K562 (cell line): ENCODE measurements at regions not wholly inside any gene's neighbourhood (a gene's known extent, or its start where the extent isn't known, plus 50 kb on each side); places are given as distances from the start of the nearest gene placed in this dataset.

Experiments
- ATAC-seq: fragments of 200-7000 bp; cut with Tn5 transposase; 3 replicates; pipeline ENCODE4 v1.9.1; 2020; ENCODE audit warnings: moderate library complexity
- BruUV-seq: library from RNA; stranded (reverse); fragments of 400-500 nt; replicated peaks from 2 replicates; lab custom pipeline; 2021; lab: Mats Ljungman, UMichigan
- CTCF ChIA-PET: fragments of 300-600 bp; formaldehyde crosslinking; extraction: SDS; loops from one replicate; lab custom pipeline; 2021; ENCODE audit warnings: low intra/inter-chr PET ratio; lab: Yijun Ruan, JAX
- POLR2A ChIA-PET: fragments of 300-600, 350-650 bp; sonication (Branson Sonifier 250); formaldehyde crosslinking; extraction: SDS; loops from one replicate; lab custom pipeline; 2021; ENCODE audit warnings: antibody characterized with exemption, inconsistent platforms; lab: Yijun Ruan, JAX
- DNase-seq, 4 experiments: peaks; one replicate each; pipeline versions ENCODE4 v3.0.0 to v3.0.0-alpha.2; 2011 to 2018; ENCODE audit warnings: low spot score in 3 of 4, mixed read lengths in 3 of 4; ENCODE audit errors: extremely low read depth in 1 of 4
- FAIRE-seq: peaks from 2 replicates; lab custom pipeline; 2011; peaks lifted over from hg19 to GRCh38; lab: Jason Lieb, UNC
- H2AFZ ChIP-seq: 2 replicates; pipeline ENCODE4 v1.6.0; 2011; ENCODE audit warnings: low read depth, low read length, control low read depth, inconsistent platforms
- H3K27ac ChIP-seq: fragments of 200-600 bp; 3 replicates; pipeline ENCODE4 v1.8.0; 2011; ENCODE audit warnings: low read depth, mild to moderate bottlenecking, control low read depth, inconsistent platforms, low read length, moderate library complexity, mixed read lengths; ENCODE audit errors: extremely low read depth
- H3K27me3 ChIP-seq, 2 experiments: fragments of 300-600 bp in 1 of 2; 2 replicates in 1 of 2; 3 replicates in 1 of 2; pipeline versions ENCODE4 v1.6.0 to v1.8.0; 2011; ENCODE audit warnings: inconsistent platforms in 2 of 2, low read length in 2 of 2, mild to moderate bottlenecking in 1 of 2, mixed read lengths in 1 of 2, moderate library complexity in 1 of 2; ENCODE audit not compliant: control insufficient read depth in 2 of 2, insufficient read depth in 2 of 2
- H3K36me3 ChIP-seq: fragments of 300-600 bp; 3 replicates; pipeline ENCODE4 v1.8.0; 2011; ENCODE audit warnings: mild to moderate bottlenecking, low read length, inconsistent platforms; ENCODE audit not compliant: control insufficient read depth, insufficient read depth
- H3K4me1 ChIP-seq, 2 experiments: fragments of 200-600 bp in 1 of 2; replicated peaks in 1 of 2; 2 replicates in 1 of 2; 3 replicates in 1 of 2; pipeline versions ENCODE4 v1.5.1 to v1.8.0; 2011; ENCODE audit warnings: inconsistent platforms in 2 of 2, low read length in 2 of 2, mild to moderate bottlenecking in 1 of 2, mixed read lengths in 1 of 2, moderate library complexity in 1 of 2; ENCODE audit not compliant: control insufficient read depth in 2 of 2, insufficient read depth in 2 of 2
- H3K4me2 ChIP-seq: 2 replicates; pipeline ENCODE4 v1.6.1; 2011; ENCODE audit warnings: low read length, control low read depth, inconsistent platforms, mixed read lengths; ENCODE audit not compliant: insufficient read depth
- H3K4me3 ChIP-seq: fragments of 200-600 bp; sonication (generic), shearing (Covaris generic); 2 replicates; pipeline ENCODE4 v1.5.1; 2016; ENCODE audit warnings: control low read depth, inconsistent platforms
- H3K79me2 ChIP-seq: fragments of 200-600 bp; 3 replicates; pipeline ENCODE4 v1.8.0; 2011; ENCODE audit warnings: low read length, inconsistent platforms; ENCODE audit not compliant: control insufficient read depth, insufficient read depth
- H3K9ac ChIP-seq, 2 experiments: 2 replicates each; pipeline versions ENCODE4 v1.6.0 to v1.6.1; 2011; ENCODE audit warnings: low read depth in 2 of 2, low read length in 2 of 2, control low read depth in 1 of 2, inconsistent platforms in 1 of 2, mild to moderate bottlenecking in 1 of 2, mixed read lengths in 1 of 2; ENCODE audit not compliant: insufficient read depth in 1 of 2
- H3K9me1 ChIP-seq: one replicate; pipeline ENCODE4 v1.6.0; 2011; ENCODE audit warnings: inconsistent platforms, mild to moderate bottlenecking, low read length, moderate library complexity; ENCODE audit not compliant: control insufficient read depth, insufficient read depth
- H3K9me3 ChIP-seq: replicated peaks from 2 replicates; pipeline ENCODE4 v1.5.1; 2011; ENCODE audit warnings: low read depth, low read length, inconsistent platforms; ENCODE audit not compliant: control insufficient read depth, insufficient read depth
- H4K20me1 ChIP-seq: replicated peaks from 2 replicates; pipeline ENCODE4 v1.6.1; 2011; ENCODE audit warnings: low read length, inconsistent platforms, mixed read lengths; ENCODE audit not compliant: control insufficient read depth, insufficient read depth
- AFF1 ChIP-seq, 2 experiments: fragments of 450-650 bp; IDR thresholded peaks; 2 replicates each; pipeline ENCODE4 v1.6.1; 2018; ENCODE audit warnings: mild to moderate bottlenecking in 2 of 2, low read depth in 1 of 2; ENCODE audit not compliant: partially characterized antibody in 2 of 2
- CEBPZ ChIP-seq: fragments of 150-350 bp; IDR thresholded peaks from 2 replicates; pipeline ENCODE4 v1.6.1; 2014; ENCODE audit warnings: low read depth, mild to moderate bottlenecking, low read length, borderline replicate concordance
- MEF2A ChIP-seq: IDR thresholded peaks from 2 replicates; pipeline ENCODE4 v1.6.1; 2011; ENCODE audit warnings: low read depth, mild to moderate bottlenecking, low read length, moderate library complexity; ENCODE audit not compliant: control insufficient read depth
- SNAPC5 ChIP-seq: fragments of 250-450 bp; sonication (Bioruptor Pico); IDR thresholded peaks from 2 replicates; pipeline ENCODE4 v1.8.0; 2021; ENCODE audit warnings: moderate library complexity, mild to moderate bottlenecking, inconsistent platforms
- SRSF7 ChIP-seq: fragments of 200-400 bp; formaldehyde crosslinking; optimal IDR thresholded peaks from 2 replicates; pipeline ENCODE3; 2017; ENCODE audit warnings: mild to moderate bottlenecking, low read depth, low read length
- TEAD2 ChIP-seq: fragments of 450-650 bp; IDR thresholded peaks from 2 replicates; pipeline ENCODE4 v1.6.1; 2016; ENCODE audit warnings: missing genetic modification characterization, control low read depth, missing compliant biosample characterization
- ZHX1 ChIP-seq: fragments of 150-350 bp; conservative IDR thresholded peaks from 2 replicates; pipeline ENCODE4 v1.6.1; 2014; ENCODE audit warnings: low read length
- ZNF175 ChIP-seq: fragments of 200-800 bp; sonication (Bioruptor generic); IDR thresholded peaks from 2 replicates; pipeline ENCODE4 v1.6.1; 2016; ENCODE audit warnings: low read depth, mild to moderate bottlenecking, missing genetic modification characterization, missing compliant biosample characterization
- ZNF395 ChIP-seq: fragments of 200-800 bp; sonication (Bioruptor generic); IDR thresholded peaks from 2 replicates; pipeline ENCODE4 v1.6.1; 2017; ENCODE audit warnings: missing genetic modification characterization, missing compliant biosample characterization
- ZNF76 ChIP-seq: fragments of 250-450 bp; sonication (Bioruptor Pico); IDR thresholded peaks from 2 replicates; pipeline ENCODE4 v1.4.0; 2020; ENCODE audit warnings: mild to moderate bottlenecking, moderate library complexity, borderline replicate concordance
- WGBS: fragments of 100-300 bp; shearing (Covaris generic); methylation state at CpG from one replicate; pipeline ENCODE4 v1.1.6; 2016; ENCODE audit warnings: low coverage, mixed read lengths; ENCODE audit not compliant: insufficient coverage; ENCODE audit errors: missing lambda C conversion rate; 5-methylcytosine and 5-hydroxymethylcytosine counted together
- in situ Hi-C: fragments of 300-500 bp; cut with MboI; formaldehyde crosslinking; loops from 4 replicates; pipeline ENCODE4 v1.15.0; 2018; ENCODE audit warnings: inconsistent platforms, mixed read lengths
- intact Hi-C: fragments of 100-400 bp; cut with micrococcal nuclease; formaldehyde crosslinking; loops from 2 replicates; pipeline ENCODE4 v1.14.2; 2022

GRCh38 chr4:164081801-164082200 lies 587.3 kb downstream of the TMA16 start:
- DNase-seq: no peak
- H2AFZ ChIP-seq: no peak overlapping the region
- POLR2A ChIA-PET: interaction anchor here (0.6 kb wide), 1 partner anchor 251 kb away, joined by 3 read pairs; no protein-coding TSS in a partner anchor
- no peaks in the 10 kb centered on the region for H3K36me3 ChIP-seq
- H3K27me3 ChIP-seq: no peaks in the 10 kb centered on the region
- no peak for FAIRE-seq
- ATAC-seq: no peak
- no peak overlapping the region for H3K9ac ChIP-seq
- no peaks in the 10 kb centered on the region for H3K9me1 ChIP-seq
- in situ Hi-C loops: no loop called here
- no peaks in the 10 kb centered on the region for H3K4me1 ChIP-seq
- no peaks in the 10 kb centered on the region for H4K20me1 ChIP-seq
- CTCF ChIA-PET: no interaction called here
- intact Hi-C loops: no loop called here
- no TSS peak for BruUV-seq
- no peak overlapping the region for H3K4me3 ChIP-seq
- no peak overlapping the region for H3K4me2 ChIP-seq
- WGBS: 0% methylated on average over 2 of the region's 2 CpGs
- H3K27ac ChIP-seq: no peak overlapping the region
- no peaks in the 10 kb centered on the region for H3K79me2 ChIP-seq
- H3K9me3 ChIP-seq: no peaks in the 10 kb centered on the region
- TF ChIP-seq TEAD2 (no peak), ZHX1 (no peak), ZNF395 (no peak), SRSF7 (no peak), MEF2A (no peak), ZNF76 (CRISPR knock-in tag) (no peak), ZNF175 (no peak), AFF1 (IDR thresholded peaks at IDR 0.05; ENCODE audit: low read depth in 1 of 2, partially characterized antibody in 2 of 2) (no peak), CEBPZ (no peak), SNAPC5 (CRISPR knock-in tag) (no peak)
